Hepatocyte (in vitro differentiated cells): ENCODE measurements at regions not wholly inside any gene's neighbourhood (a gene's known extent, or its start where the extent isn't known, plus 50 kb on each side); places are given as distances from the start of the nearest gene placed in this dataset.

Experiments
- CTCF ChIP-seq: fragments of 200-600 bp; sonication (generic); IDR thresholded peaks from 2 replicates; pipeline ENCODE4 v1.5.1; 2016; ENCODE audit warnings: antibody characterized with exemption, mild to moderate bottlenecking; ENCODE audit not compliant: poor library complexity
- EZH2 ChIP-seq: fragments of 200-600 bp; sonication (generic); IDR thresholded peaks from 2 replicates; pipeline ENCODE4 v1.6.1; 2016; ENCODE audit warnings: antibody characterized with exemption, mild to moderate bottlenecking, borderline replicate concordance
- EZH2phosphoT487 ChIP-seq: fragments of 200-600 bp; sonication (generic); IDR thresholded peaks from one replicate; pipeline ENCODE4 v1.6.1; 2018; ENCODE audit warnings: antibody characterized with exemption, mild to moderate bottlenecking, low read depth, moderate library complexity; ENCODE audit not compliant: unreplicated experiment, severe bottlenecking

- TF ChIP-seq CTCF (no peak), EZH2 (no peak), EZH2phosphoT487 (no peak)
Observed at GRCh38 chr3:13202744-13203397, 129.6 kb upstream of the IQSEC1 start.
